ENCODE measurements at regions not wholly inside any gene's neighbourhood (a gene's known extent, or its start where the extent isn't known, plus 50 kb on each side); places are given as distances from the start of the nearest gene placed in this dataset.

- no peak overlapping the region for H3K27ac ChIP-seq
- TF ChIP-seq, protein P1, sequence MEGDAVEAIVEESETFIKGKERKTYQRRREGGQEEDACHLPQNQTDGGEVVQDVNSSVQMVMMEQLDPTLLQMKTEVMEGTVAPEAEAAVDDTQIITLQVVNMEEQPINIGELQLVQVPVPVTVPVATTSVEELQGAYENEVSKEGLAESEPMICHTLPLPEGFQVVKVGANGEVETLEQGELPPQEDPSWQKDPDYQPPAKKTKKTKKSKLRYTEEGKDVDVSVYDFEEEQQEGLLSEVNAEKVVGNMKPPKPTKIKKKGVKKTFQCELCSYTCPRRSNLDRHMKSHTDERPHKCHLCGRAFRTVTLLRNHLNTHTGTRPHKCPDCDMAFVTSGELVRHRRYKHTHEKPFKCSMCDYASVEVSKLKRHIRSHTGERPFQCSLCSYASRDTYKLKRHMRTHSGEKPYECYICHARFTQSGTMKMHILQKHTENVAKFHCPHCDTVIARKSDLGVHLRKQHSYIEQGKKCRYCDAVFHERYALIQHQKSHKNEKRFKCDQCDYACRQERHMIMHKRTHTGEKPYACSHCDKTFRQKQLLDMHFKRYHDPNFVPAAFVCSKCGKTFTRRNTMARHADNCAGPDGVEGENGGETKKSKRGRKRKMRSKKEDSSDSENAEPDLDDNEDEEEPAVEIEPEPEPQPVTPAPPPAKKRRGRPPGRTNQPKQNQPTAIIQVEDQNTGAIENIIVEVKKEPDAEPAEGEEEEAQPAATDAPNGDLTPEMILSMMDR (conservative IDR thresholded peaks at IDR 0.05), result no peak
These were observed 82.8 kb downstream of the SLC25A47 start for GRCh38 chr14:100405760-100406455.

DNA sequence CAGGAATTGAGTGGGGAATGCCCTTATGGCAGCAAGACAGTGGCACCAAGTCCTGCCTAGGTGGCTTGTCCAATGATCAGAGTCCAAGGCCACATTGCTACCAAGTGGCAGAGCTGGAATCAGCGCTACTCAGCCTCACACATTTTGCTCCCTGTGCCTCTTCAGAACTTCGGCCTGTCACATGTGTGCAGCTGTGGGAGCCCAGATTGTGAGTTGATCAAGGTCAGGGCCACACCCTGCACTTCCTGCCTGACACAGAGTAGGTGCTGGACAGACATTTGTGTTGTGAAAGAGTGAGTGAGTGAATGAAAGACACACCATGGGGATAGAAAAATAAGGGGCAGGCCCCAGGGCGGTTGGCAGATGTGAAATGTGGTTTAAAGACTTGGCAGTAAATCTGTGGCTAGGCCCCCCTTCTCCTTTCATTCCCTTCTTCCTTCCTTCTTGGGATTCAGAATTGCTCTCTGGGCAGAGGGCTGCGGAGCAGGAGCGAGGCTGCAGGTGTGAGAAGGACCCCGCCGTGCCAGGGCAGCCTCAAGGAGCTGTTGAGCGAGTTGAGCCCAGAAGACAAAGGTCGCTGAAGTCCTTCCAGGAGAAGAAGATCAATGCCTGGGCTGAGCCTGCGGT lies 83.5 kb downstream of the SLC25A47 start:
- H3K27ac ChIP-seq, result no peak overlapping the region
- TF ChIP-seq, protein P1 (conservative IDR thresholded peaks at IDR 0.05), result no peak

DNA sequence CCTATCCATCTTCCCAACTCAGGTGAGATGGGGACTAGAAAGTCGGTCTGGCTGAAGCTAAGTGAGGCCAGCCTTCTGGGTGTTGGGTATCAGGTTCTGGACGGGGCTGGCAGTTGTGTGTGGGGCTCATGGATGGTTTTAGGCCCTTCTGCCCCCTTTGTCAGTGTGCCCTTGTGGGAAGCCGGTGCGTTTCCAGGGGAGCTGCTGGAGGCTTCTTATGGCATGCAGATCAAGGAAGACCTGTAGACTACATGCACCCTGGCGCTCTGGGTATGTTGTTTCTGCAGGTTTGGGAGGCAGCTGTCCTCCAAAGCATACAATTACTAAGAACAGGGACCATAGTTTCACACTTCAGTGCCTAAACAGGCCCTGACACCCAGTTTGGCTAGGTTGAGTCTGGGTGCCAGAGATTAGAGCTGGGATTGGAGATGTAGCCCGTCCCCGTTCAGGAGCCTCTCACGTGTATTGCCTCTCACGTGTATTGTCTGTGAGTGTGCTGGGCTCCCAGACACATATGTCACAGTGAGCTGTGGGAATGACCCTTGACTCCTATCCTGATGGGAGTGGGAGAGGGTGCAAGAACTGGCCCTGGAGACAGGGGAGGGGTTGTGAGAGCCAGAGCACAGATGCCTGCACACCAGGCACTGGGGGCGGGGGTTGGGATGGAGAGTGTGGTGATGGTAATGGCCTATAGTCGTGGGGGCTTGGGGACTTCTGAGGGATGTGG lies 84.4 kb downstream of the SLC25A47 start:
- H3K27ac ChIP-seq, result no peak overlapping the region
- TF ChIP-seq, protein P1 (conservative IDR thresholded peaks at IDR 0.05), result no peak

- TF ChIP-seq, protein P1 (conservative IDR thresholded peaks at IDR 0.05), result no peak
- no peak overlapping the region for H3K27ac ChIP-seq
These were observed 85.3 kb downstream of the SLC25A47 start for GRCh38 chr14:100408350-100409002.

DNA sequence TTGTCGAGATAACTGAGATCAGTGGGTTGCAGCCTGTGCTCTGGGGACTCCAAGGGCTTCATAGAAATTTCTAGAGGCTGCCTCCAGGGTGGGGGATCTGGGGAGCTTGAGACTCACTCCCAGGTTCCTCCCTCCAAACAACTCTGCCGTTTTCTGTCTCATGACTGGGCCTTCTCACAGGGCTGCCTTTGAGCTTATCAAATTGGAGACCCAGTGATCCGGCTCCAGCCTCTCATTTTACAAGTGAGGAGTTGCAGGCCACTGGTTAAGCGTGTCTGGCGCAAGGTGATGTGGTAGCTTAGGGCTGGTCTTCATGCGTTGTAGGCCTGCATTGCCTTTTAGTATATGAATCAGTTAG lies 85.8 kb downstream of the SLC25A47 start:
- H3K27ac ChIP-seq, result no peak overlapping the region
- TF ChIP-seq, protein P1 (conservative IDR thresholded peaks at IDR 0.05), result no peak

GRCh38 chr14:100409651-100410050 lies 86.5 kb downstream of the SLC25A47 start:
- TF ChIP-seq, protein P1 (conservative IDR thresholded peaks at IDR 0.05), result no peak
- no peak overlapping the region for H3K27ac ChIP-seq

- TF ChIP-seq, protein P1 (conservative IDR thresholded peaks at IDR 0.05), result no peak
- H3K27ac ChIP-seq, result no peak overlapping the region
These were observed 87.0 kb downstream of the SLC25A47 start for GRCh38 chr14:100410056-100410565.
